HPDE6-E6E7 (cell line): ENCODE measurements at regions not wholly inside any gene's neighbourhood (a gene's known extent, or its start where the extent isn't known, plus 50 kb on each side); places are given as distances from the start of the nearest gene placed in this dataset.

Experiments
- DNase-seq: peaks from one replicate; pipeline ENCODE4 v3.0.0; 2011; ENCODE audit warnings: missing footprints; ENCODE audit errors: extremely low spot score

- DNase-seq, result no peak
Measured at GRCh38 chr1:69228501-69228900, 339.2 kb upstream of the LRRC7 start.

DNA sequence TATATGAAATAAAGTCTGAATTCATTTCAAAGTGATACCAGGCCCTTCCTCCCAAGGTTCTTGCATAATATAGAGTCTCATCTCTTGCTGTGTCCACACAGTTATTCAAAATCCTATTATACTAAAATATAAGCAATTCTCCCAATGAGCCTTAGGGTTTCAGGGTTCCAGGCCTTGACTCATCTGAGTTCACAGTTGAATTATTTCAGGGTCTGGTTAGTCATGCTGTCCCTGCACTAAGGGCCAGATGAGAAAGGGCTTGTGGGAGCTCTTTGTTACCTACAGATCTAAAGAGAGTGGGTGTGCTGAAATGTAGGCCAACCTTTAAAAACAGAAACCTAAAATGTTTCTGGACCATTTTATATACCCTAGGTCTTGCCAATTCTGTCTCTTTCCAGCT is 337.5 kb upstream of the LRRC7 start:
- DNase-seq, result no peak

GRCh38 chr1:69233463-69233862 is 334.3 kb upstream of the LRRC7 start:
- DNase-seq, result no peak

DNA sequence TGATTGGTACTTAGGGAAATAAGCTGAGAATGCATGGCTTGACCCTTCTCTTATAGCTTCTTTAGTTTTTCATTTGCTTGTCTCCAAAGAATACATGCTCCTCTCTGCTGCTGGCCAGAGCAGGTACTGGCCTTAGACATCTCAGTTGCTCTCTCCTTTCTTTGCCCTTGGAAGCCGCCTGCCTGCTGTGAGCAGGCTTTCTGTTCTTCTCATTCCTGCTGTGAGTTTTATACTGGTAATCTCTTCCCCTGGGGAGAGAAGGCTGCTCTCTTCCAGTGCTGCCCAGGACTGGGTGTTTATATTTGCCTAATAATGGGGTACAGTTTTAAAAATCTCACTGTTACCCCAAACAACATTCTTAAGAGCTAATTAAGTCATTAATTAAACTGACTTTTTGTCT is 323.5 kb upstream of the LRRC7 start:
- no peak for DNase-seq

DNA sequence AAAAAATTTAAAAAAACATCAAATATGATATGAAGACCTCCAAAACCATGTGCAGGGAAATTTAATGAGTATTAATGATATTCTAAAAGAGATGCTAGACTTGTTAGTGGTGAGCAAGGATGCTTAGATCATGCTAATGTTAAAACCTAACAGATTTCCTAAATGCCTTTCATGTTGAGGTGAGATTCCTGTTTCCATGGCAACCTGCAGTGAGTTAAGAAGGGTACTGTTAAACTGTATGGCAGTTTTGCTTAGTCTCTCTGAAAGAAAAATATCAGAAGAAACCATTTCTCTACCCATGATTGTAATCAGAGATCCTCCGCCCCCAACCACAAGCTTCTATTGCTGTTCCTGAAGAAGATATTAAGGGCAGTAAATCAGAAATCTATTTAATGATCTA is 321.6 kb upstream of the LRRC7 start:
- no peak for DNase-seq

- DNase-seq, result no peak
Measured at GRCh38 chr1:69246710-69247109, 321.0 kb upstream of the LRRC7 start.

DNA sequence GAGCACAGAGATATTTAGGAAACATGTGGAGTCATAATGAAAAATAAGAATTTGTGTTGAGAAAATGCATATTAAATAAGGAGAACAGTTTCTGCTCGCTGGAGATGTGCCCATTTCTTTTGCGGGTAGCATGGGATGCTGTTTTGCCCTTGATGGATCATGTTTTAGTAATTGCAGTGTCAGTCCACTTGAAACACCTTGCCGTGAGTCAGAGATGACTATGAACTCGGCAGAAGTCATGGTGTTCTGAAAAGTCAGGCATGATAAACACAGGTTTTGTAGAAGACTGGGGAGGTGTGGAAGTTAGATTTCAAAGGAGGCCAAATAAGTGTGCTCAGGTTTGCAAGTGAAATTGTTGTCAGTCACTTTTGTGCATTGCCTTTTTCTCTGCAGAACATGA is 315.0 kb upstream of the LRRC7 start:
- DNase-seq, result no peak

GRCh38 chr1:69256036-69256435 is 311.7 kb upstream of the LRRC7 start:
- DNase-seq, result no peak

- DNase-seq, result no peak
Measured at GRCh38 chr1:69258842-69259241, 308.9 kb upstream of the LRRC7 start.

DNA sequence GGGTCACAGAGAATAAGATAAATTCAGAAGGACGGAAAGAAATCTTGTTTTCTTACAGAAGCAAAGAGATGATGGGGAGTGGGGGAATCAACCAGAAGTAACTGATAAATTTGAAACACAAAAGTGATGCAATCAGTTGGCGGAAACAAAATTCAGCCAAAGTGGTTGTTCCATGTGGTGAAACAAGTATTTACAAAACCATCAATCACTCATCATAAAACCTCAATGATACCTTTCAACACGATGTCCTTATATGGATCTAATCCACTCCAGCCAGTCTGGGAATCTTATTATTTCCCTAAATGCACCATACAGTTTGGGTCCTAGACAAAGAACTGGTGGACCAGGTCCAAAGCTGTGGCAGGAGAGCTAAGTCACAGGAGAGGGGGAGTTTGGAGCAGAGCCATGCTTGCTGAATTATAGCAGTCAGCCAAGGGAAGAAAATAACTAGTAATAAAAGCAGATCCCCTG is 303.8 kb upstream of the LRRC7 start:
- DNase-seq, result no peak

- DNase-seq, result no peak
Measured at GRCh38 chr1:69269491-69269890, 298.2 kb upstream of the LRRC7 start.

DNA sequence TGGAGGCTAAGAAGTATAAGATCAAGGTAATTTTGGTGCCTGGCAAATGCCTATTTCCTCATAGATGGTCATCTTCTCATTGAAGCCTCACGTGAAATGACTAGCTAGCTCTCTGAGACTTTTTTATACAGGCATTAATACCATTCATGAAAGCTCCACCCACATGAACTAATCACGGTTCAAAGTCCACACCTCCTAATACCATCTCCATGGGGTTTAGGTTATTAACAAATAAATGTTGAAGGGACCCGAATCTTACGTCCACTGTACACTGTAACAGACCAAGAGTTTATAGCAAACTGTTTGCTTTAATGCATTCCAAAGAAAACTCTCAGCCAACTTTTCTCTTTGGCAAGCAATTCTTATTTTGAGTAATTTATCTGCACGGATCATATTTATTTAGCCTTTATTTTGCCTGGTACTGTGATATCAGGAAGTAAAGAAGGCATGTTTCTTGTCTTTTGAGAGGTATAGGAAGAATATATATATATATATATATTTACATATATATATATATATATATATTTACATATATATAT is 296.1 kb upstream of the LRRC7 start:
- DNase-seq, result no peak

- no peak for DNase-seq
Measured at GRCh38 chr1:69272684-69273083, 295.0 kb upstream of the LRRC7 start.

GRCh38 chr1:69278923-69279322 is 288.8 kb upstream of the LRRC7 start:
- no peak for DNase-seq

- DNase-seq, result no peak
Measured at GRCh38 chr1:69283516-69283915, 284.2 kb upstream of the LRRC7 start.

GRCh38 chr1:69284508-69284907 is 283.2 kb upstream of the LRRC7 start:
- no peak for DNase-seq

DNA sequence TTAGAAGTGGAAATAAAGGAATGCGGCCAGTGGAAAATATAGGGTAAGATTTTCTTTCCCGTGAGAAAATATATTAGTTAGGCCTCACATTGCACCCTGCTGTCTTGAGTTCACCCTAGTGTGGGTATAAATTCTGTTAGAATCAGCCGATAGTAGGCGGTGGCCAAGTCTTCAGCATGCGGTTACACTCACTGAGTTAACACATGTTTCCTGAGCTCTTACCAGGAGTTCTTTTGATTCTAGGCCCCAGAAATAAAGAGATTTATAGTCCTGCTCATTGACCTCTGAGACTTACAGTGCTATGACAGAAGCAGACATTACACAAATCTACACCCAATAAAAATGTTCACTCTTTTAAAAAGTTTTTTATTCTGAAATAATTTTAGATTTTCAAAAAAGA is 279.3 kb upstream of the LRRC7 start:
- no peak for DNase-seq

- no peak for DNase-seq
Measured at GRCh38 chr1:69290291-69290690, 277.4 kb upstream of the LRRC7 start.

- no peak for DNase-seq
Measured at GRCh38 chr1:69291541-69291940, 276.2 kb upstream of the LRRC7 start.

DNA sequence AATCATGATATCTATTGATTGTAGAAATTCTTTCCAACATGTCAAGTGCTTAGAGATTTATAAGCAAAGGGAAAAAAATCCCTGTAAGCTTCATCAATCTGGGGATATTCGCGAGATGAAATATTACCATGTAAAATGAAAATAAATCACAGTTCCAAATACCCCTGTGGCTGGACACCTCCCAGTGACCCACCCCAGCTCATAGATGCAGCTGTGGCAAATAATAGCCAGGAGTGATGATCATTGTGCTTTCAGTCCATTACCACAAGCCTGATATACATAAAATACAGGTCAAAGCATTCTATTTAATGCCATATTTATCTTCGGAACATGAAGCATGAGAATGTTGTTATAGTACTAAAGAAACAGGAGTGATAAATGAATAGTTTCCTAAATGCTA is 274.9 kb upstream of the LRRC7 start:
- no peak for DNase-seq

DNA sequence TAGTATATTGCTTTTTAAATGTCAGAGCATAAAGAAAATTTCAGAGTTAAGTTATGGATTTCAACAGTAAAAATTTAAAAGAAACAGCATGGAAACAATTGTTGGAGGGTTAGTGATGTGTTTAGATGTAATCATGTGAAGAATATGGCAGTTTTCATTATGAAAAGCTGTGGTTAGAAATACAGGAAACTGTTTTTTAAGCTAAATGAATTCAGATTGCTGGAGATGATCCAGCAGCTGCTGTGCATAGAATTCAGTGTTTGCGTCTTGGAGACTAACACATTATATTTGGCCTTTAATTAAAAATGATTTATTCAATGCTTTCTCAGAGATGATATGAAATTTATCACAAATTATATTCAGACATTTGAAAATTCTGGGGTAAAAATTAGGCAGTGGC is 273.6 kb upstream of the LRRC7 start:
- no peak for DNase-seq

DNA sequence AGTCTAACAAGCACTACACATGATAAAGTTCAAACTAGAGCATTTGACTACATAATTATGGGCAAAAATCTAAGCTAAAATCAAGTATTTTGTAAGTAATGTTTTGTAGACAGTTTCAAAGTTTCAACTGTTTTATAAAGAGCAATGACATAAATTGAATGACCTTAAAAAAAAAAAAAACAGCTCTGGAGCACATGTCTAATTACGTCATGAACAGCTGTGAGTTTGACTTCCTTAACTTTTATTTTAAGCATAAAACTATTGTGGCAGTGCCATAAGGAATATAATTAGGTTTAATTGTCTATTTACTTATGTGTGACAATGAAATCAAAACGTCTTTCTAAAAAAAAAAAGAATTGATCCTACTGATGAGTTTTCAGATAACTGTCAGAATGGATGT is 272.5 kb upstream of the LRRC7 start:
- no peak for DNase-seq

DNA sequence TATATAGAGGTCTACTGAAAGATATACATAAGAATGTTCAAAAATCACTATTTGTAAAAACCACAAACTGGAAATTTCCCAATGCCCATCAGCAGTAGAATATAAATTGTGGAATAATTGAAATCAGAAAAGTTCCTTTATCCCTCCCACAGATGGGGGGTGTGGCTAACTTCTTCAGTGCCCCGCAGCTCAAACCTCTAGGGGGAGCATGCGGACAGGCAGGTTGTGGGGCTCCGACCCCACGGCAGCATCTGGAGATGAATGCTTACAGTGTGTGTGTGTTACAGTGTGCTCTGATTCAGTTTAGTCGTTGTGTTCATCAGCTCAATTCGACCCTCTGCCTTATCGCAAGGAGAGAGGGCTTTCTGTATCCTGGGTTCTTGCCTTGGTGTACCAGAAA is 262.1 kb upstream of the LRRC7 start:
- DNase-seq, result no peak

DNA sequence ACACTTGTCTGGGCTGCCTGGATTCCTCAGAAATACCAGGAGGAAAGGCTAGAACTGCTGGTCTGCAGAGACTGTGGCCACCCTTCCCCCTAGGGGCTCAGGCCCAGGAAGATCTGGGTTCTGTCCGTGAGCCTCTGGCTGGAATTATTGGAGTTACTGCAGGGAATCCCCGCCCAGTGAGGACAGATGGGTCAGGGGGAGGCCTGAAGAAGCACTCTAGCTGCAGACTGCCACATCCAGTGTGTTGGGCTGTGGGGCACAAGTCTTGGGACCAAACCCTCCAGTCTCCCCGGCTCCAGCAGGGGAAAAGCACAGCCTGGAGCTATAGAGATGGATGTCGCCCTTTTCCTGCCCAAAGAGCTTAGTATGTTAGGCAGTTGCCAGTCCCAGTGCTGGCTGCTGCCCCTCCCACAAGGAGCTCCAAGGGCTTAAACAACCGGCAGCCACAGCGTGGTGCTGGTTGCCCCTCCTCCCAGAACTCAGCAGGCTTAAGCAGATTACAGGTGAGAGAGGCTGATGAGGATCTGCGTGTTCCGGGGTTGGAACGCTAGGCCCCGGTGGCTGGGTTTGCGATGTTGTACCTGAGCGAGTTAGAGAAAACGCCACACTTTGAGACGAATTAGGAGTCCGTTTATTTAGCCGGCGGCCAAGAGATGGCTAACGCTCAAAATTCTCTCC is 255.5 kb upstream of the LRRC7 start:
- no peak for DNase-seq
